Activated CD8-positive, alpha-beta memory T cell treated with anti-CD3 and anti-CD28 coated beads, Interleukin-2, amount 50 U/mL, for 24 hours (primary cell): ENCODE measurements at regions not wholly inside any gene's neighbourhood (a gene's known extent, or its start where the extent isn't known, plus 50 kb on each side); places are given as distances from the start of the nearest gene placed in this dataset.

Experiments
- DNase-seq: peaks from one replicate; pipeline ENCODE4 v3.0.0-alpha.2; 2020; ENCODE audit errors: extremely low read depth

DNA sequence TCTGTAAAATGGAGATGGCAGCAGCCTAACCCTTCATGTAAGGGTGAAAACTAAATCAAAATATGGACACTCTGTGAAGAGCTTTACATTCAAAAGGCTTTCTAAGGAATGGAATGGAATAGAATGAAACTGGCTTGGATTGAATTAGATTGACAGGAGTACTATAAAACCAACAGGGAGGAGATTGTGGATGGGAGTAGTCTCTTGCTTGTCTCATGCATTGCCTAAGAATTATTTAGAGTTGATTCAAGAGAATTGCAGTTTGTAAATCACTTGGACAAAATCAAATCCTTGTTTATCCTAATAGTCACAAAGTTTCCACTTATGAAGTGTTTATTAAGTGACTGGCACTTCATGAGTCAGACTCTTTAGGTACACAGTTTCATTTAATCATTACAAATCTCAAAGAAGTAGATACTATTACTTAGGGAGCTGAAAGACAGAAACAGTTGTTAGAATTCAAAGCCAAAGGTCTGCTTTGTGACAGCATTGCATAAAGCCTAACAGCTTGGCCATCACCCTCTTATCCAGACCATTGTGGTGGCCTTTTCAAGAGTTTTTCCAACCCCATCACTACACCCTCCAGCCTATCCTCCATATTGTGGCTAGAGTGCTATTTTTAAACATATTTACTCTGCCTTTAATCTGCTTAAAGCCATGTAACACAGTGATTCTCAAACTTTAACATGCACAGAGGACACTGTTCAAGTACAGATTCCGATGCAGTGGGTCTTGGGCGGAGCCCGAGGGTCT lies 91.9 kb upstream of the GHITM start:
- DNase-seq, result no peak

DNA sequence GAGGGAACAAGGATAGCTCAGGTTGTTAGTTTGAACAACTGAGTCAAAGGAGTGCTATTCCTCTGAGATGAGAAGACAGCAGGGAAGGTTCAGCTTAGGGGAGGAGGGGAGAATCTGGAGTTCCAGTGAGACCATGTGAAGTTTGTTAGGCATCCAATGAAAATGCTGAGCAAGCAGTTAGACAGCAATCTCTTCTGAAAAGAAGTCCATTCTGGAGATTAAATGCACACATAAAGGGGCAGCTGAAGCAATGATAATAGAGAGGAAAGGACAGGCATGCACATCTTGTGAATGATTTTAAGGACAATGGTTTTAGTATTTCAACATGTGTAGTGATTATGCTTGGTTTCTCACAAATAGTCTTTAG lies 89.7 kb upstream of the GHITM start:
- no peak for DNase-seq

DNA sequence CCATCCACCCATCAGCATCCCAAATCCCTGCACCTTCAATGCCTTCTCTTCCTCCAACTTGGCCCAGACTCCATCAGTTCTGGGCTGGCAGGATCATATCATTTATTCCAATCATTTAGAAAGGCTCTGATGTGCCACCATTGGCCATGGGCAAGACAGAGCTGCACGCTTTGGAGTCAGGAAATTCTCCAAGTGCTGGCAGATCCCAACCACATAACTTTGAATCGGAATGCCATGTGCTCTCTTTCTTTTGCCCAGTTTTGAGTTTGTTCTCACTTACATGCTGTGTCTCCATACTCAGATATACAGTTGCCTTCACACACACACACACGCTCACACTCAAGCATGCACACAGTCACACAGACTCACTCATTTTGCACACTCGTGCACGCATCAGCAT lies 85.7 kb upstream of the GHITM start:
- no peak for DNase-seq

DNA sequence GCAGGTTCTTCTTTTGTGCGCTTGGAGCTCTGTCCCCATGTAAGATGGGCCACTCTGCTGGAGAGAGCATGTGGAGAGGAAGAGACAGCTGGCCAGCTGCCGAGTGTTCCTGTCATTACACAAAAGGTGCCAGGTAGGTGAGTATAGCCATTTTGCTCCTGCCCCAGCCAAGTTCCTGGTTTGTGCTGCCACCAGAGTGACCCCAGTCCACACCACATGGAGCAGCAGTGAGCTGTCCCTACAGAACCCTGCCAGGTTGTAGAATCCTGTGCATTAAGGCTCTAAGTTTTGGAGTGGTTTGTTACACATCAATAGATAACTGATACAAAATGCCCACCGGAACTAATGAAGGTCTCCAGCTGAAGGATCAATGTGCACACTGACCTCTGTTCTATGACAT lies 84.6 kb upstream of the GHITM start:
- no peak for DNase-seq

DNA sequence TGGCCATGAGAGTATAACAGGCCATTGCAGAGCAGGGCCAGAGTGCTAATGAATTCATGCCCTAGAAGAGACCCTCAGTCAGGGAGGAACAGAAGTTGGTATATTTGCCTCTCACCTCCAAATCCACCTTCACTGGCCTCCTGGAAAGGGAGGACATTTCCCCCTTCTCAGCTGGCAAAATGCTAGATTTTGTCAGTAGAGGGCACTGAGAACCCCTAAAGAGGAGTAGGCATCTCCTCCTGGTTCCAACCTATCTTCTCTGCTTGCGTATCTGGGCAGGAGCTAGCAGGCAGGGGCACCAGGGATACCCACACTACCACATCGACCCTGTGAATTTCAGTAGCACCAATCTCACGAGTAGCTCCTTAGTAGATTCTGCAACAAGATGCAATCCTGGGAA lies 79.8 kb upstream of the GHITM start:
- DNase-seq, result no peak

DNA sequence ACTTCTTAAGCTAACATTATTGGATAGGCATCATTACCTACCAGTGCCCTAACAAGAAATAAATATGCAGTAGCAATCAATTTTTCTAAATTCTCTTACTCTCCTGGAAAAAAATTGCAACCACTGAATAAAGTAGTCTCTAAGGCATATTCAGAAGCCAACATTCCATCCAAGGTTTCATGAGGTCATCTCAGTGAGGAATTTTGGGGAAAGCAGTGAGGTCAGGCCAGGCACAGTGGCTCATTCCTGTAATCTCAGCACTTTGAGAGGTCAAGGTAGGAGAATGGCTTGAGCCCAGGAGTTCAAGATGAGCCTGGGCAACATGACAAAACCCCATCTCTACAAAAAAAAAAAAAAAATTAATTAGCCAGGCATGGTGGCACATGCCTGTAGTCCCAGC lies 75.9 kb upstream of the GHITM start:
- DNase-seq, result no peak

DNA sequence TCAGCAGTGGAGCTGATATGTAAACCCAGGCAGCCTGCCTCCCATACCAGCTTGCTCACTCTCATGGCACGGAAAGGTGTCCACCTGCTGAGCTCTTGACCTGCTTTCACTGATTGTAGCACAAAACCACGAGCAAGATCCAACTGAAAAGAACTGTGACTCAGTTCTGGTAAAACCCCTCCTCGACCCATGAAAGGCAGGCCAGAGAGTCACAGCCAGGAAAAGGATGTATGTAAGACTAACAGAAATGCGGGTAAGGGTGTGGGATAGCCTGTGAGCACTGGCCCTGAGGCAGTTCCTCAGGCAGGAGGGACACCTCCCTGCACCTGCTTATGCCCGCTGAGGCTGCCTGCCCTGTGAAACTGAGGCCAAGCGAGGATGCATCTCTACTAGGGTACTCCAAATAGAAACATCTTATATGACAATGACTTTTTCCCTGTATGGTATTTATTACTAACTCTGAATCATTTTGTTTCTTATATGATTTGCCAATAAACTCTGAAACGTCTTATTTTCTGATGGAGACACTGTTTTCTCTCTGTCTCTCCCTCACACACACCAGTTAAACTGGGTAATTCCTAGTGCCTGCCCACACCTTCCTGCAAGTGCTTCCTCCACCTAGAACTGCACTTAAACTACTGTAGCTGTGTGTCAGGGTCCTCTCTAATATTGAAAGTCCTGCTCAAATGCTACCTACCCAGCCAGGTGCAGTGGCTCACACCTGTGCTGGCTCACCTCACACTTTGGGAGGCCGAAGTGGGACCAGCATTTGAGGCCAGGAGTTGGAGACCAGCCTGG lies 73.3 kb upstream of the GHITM start:
- DNase-seq, result no peak

DNA sequence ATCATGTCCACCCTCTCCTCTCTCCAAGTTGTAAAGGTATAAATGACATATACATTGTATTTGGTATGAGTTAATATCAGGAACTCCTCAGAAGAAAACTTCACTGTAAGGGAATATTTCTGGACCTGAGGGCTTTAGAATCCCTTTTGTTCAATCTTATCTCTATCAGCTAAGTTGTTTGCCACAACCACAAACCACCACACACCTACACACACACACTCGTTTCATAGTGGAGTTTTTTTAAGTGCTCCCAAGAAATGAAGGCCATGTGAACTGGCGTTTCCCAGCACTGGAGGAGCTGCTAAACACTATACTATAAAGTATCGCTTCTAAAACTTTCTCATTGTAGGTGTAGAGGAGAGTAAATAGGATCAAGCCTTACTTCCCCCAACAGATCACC lies 64.8 kb upstream of the GHITM start:
- DNase-seq, result no peak

DNA sequence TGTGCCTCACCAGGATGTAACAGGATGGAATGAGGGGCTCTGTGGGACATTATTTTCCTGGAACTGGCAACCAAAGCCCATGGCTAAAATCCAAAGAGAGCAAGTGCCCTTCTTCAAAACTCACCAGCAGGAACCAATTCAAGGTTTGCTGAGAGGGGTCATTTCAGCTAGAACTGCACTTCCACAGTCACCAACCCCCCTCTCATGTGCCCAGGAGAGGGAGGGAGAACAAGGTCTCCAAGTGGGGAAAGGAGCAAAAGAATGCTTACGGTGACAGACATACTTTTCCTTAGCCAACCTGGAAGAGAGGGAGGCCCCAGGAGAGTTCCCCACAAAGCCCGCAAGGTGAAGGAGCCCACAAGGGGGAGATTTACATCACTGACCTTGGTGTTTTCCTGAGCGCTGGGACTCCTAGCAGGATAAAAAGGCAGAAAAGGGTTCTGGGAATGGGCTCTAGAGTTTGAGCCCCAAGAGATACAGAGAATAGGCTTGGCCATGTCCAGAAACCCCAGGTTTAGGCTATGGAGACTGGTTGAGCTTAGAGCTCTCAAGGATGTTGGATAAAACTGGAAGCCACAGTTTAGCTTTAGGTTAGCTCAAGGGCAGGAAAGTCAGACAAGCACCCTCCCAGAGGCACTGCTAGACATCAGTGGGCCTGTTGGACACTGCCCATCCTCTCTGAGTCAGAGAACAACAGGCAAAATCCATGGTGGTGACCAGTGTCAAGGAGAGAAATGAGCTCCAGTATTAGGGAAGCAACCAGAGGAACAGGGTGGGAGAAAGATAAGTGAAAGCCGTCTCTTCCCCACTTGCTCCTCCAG lies 63.9 kb upstream of the GHITM start:
- no peak for DNase-seq

DNA sequence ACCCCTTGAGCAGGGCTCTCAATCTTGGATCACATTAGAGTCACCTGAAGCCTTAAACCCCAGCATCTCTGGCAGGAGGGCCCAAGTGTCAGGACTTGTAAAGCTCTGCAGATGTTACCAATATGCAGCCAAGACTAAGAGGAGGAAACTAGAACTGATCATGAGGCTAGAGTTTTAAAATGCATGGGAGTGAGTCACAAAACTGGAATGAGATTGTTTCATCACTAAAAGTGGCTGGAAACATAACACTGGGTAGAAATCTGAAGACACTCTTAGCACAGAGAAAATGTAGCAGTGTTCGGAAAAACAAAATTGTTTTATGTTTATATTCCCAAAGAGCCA lies 63.3 kb upstream of the GHITM start:
- DNase-seq, result no peak

DNA sequence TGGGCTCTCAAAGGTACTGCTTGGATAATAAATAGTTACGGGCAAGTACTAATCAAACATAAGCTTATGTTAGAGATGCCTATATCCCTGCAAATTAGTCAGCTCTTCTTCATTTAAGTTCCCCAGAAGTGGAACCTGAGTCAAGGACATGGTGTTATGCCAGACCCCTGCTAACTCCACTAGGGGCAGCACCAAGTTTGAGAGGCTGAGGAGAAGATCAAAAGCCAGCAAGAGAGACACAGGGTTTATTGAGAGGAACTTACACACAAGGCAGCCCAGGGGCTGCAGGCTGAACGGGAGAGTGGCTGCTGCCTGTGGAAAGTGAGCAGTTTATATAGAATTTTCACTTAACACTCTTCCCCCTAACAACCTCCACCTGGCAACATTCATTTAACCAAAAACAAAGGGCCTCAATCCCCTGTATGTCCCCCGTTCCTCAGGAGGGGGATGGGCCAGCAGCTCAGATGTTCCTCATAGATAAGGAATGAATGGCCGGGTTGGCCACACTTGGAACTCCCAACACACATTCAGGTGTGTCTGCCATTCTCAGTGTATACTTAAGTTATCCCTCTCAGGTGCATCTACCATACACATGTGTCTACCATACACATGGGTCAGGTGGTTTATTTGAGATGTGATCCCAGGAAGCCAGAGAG lies 62.6 kb upstream of the GHITM start:
- no peak for DNase-seq

DNA sequence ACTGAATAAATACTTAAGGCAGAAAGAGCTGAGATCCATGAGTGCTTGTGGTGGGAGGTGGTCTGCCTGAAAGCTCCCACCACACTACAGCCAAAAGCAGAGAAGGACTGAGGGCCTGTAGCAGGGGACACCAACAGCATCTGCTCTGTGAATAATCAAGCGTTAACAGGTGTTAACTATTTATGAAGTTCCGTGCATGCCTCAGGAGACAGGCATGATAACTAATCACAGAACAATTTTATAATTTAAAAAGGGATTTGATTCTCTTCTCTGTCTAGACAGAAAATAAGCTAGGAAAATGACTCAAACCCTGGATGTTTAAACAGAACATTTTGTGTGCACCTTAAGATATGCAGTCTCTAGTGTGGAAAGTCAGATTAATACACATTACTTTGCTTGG lies 61.5 kb upstream of the GHITM start:
- no peak for DNase-seq

DNA sequence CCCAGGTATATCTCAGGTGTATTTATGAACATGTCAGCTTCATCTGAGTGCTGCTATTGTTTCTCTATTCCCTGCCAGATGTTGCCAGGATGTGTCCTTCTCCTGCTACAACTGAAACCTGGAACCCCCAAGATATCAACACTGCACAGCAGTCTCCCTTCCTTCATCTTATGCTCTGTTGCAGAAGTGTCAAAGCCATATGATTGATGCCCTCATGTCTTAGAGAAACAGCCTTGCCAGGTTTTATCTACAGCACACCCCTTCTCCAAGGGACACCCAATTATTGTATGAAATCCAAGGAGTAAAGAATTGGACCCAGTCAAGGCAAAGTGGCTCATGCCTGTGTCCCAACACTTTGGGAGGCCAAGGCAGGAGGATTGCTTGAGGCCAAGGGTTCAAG lies 60.5 kb upstream of the GHITM start:
- no peak for DNase-seq

DNA sequence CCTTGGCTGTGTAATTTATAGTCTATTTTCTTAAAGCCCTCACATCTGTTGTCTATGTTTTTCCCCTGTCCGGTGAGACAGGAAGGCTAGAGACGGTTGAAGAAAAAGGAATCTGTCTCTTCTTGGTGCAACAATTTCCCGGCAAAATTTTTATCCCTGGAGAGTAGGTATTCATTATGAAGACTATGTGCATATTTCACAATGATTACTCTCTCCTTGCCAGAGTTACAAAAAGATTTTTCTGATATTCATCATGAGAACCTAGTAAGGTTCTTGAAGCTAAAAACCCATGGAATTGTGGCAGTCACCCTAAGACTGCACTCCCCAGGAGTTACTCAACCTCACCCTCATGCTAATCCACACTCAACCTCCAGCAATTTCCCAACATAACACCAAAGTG lies 55.0 kb upstream of the GHITM start:
- DNase-seq, result no peak

DNA sequence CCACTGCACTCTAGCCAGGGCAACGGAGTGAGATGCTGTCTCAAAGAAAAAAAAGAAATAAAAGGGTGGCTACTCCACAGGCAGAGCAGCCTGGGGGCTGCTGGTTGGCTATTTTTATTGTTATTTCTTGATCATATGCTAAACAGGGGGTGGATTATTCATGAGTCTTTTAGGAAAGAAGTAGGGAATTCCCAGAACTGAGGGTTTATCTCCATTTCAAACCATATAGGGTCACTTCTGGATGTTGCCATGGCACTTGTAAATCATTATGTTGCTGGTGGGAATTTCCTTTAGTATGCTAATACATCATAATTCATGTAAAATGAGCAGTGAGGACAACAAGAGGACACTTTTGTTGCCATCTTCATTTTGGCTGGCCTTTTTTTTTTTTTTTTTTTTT lies 52.1 kb upstream of the GHITM start:
- no peak for DNase-seq

DNA sequence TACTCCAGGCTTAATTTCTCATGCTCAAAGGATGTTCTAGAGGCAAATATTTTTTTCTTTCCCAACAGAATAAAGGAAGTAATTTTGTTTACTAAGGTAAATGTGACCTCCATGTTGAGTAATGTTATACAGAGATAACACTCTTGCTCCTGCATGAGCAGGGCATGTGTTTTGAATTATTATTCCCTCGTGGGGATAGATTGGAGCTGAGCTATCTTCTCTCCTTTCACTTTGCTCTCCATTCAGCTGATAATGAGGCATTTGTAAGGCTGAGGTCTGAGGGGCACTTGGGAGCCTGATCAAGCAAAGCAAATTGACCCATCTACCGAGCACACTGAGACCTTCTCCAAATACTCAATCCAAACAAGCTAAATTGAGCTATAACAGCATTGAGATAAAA lies 50.7 kb upstream of the GHITM start:
- DNase-seq, result no peak

DNA sequence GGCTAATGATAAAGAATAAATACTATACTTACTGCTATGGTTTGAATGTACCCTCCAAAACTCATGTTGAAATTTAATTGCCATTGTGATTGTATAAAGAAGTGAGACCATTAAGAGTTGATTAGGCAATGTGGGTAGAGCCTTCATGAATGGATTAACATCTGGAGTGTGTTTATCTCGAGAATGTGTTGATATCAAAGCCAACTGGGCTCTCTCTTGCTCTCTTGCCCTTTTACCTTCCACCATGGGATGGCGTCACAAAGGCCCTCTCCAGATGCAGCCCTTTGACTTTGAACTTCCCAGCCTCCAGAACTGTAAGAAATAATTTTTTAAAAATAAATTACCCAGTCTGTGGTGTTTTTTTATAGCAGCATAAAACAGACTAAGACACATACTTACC lies 50.1 kb upstream of the GHITM start:
- no peak for DNase-seq
